ENCODE measurements at regions not wholly inside any gene's neighbourhood (a gene's known extent, or its start where the extent isn't known, plus 50 kb on each side); places are given as distances from the start of the nearest gene placed in this dataset.

- TF ChIP-seq EP300 (IDR thresholded peaks at IDR 0.05; ENCODE audit: borderline replicate concordance in 1 of 2, low read depth in 2 of 2, low read length in 2 of 2): no peak
- no peak for TF ChIP-seq SIRT6 (IDR thresholded peaks at IDR 0.05; ENCODE audit: low read length)
- no peak for TF ChIP-seq NANOG (IDR thresholded peaks at IDR 0.05; ENCODE audit: insufficient read depth, low read depth, low read length, poor library complexity, severe bottlenecking)
- no peak for TF ChIP-seq CHD1 (IDR thresholded peaks at IDR 0.05; ENCODE audit: low read depth, low read length)
- TF ChIP-seq TAF1 (IDR thresholded peaks at IDR 0.05; ENCODE audit: low read depth, low read length): no peak
Measured at GRCh38 chr15:38782156-38782555, 217.5 kb upstream of the RASGRP1 start (continued).
